Loucy (cell line): ENCODE measurements at regions not wholly inside any gene's neighbourhood (a gene's known extent, or its start where the extent isn't known, plus 50 kb on each side); places are given as distances from the start of the nearest gene placed in this dataset.

Source experiments
- CTCF ChIP-seq: fragments of 200-600 bp; sonication (generic); conservative IDR thresholded peaks from 2 replicates; pipeline ENCODE4 v1.5.1; 2014; ENCODE audit warnings: mild to moderate bottlenecking, antibody characterized with exemption, low read length
- EZH2phosphoT487 ChIP-seq: fragments of 200-600 bp; IDR thresholded peaks from 2 replicates; pipeline ENCODE4 v1.6.1; 2018; ENCODE audit warnings: antibody characterized with exemption, mild to moderate bottlenecking, moderate library complexity, borderline replicate concordance

GRCh38 chr7:115081772-115082171 lies 159.9 kb downstream of the MDFIC start:
- TF ChIP-seq CTCF: no peak
- TF ChIP-seq EZH2phosphoT487: no peak
